ENCODE measurements at regions not wholly inside any gene's neighbourhood (a gene's known extent, or its start where the extent isn't known, plus 50 kb on each side); places are given as distances from the start of the nearest gene placed in this dataset.

DNA sequence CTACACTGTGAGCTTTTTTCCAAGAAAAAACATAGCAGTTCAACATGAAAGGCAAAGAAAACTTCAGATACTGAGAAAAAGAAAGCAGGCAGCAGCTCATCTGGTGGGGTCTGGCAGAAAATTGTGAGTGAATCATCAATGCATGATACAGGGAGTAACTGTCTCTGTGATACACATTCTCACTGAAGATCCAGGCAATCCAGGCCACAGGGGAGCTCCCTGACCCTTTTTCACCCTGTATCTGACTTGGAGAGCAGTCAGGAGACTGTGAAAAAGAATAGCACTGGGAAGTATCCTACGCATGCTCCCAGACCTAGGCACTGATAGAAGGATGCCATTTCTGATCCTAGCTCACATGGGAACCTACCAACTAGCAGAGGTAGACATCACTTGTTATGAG lies 269.8 kb downstream of the MBNL1 start:
- H3K4me1 ChIP-seq (ENCODE audit: insufficient read depth, low read length), result no peaks in the 10 kb centered on the region
- peaks cover 2% of the 10 kb centered on the region for H3K9me3 ChIP-seq (ENCODE audit: insufficient read depth, low read length, severe bottlenecking)
- H4K20me1 ChIP-seq (ENCODE audit: insufficient read depth, low read length), result no peaks in the 10 kb centered on the region
- DNase-seq (no peak), ATAC-seq (ENCODE audit: insufficient read depth, low read depth) (no peak; the same call in 2 of the 3 replicates)
- no peak for TF ChIP-seq EZH2 (IDR thresholded peaks at IDR 0.05; ENCODE audit: borderline replicate concordance, low read depth, low read length, severe bottlenecking)
- TF ChIP-seq, protein P1, sequence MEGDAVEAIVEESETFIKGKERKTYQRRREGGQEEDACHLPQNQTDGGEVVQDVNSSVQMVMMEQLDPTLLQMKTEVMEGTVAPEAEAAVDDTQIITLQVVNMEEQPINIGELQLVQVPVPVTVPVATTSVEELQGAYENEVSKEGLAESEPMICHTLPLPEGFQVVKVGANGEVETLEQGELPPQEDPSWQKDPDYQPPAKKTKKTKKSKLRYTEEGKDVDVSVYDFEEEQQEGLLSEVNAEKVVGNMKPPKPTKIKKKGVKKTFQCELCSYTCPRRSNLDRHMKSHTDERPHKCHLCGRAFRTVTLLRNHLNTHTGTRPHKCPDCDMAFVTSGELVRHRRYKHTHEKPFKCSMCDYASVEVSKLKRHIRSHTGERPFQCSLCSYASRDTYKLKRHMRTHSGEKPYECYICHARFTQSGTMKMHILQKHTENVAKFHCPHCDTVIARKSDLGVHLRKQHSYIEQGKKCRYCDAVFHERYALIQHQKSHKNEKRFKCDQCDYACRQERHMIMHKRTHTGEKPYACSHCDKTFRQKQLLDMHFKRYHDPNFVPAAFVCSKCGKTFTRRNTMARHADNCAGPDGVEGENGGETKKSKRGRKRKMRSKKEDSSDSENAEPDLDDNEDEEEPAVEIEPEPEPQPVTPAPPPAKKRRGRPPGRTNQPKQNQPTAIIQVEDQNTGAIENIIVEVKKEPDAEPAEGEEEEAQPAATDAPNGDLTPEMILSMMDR (IDR thresholded peaks at IDR 0.05; ENCODE audit: borderline replicate concordance, extremely low read depth, low read length, poor library complexity, severe bottlenecking), result no peak
- no peak overlapping the region for H3K4me2 ChIP-seq (ENCODE audit: insufficient read depth, low read length)
- no peaks in the 10 kb centered on the region for H3K27me3 ChIP-seq (ENCODE audit: insufficient read depth, low read length, poor library complexity)
- no peak overlapping the region for H2AFZ ChIP-seq (ENCODE audit: low read depth, low read length)
- H3K4me3 ChIP-seq (ENCODE audit: low read depth in 1 of 2, low read length in 2 of 2), result no peak overlapping the region
- no peaks in the 10 kb centered on the region for H3K79me2 ChIP-seq (ENCODE audit: insufficient read depth, low read length)
- H3K36me3 ChIP-seq (ENCODE audit: insufficient read depth, low read length), result no peaks in the 10 kb centered on the region
- no peak overlapping the region for H3K27ac ChIP-seq (ENCODE audit: low read length)
- no peak overlapping the region for H3K9ac ChIP-seq (ENCODE audit: low read depth, low read length)

DNA sequence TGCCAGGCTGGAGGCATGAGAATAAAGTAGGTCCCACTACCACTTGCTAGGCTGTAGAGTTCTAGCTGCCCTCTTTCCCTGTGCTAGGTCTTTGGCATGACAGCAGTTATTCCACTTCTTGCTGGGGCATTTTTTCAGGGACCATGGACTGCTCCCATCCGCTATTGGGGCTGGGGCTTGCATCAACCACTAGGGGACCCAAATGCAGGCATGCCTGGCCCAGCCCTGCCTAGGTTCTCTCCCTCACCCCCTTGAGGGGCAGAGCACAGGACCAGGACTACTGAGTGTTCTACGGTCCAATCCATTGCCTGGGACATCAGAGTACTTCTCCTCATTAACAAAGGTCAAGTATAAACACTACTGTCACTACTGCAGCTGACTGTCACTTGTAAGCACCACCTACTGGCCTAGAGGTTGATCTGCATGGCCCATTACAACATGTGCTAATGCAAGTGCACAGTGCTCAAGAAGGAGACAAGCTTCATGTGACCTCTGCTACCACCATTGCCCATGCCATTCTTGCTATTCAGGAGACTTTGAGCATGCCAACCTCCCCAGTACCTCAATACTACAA lies 270.5 kb downstream of the MBNL1 start:
- ATAC-seq (ENCODE audit: insufficient read depth, low read depth), result peak; percentile 55; the same call in 2 of the 3 replicates
- no peak for DNase-seq
- no peak overlapping the region for H3K4me2 ChIP-seq (ENCODE audit: insufficient read depth, low read length)

DNA sequence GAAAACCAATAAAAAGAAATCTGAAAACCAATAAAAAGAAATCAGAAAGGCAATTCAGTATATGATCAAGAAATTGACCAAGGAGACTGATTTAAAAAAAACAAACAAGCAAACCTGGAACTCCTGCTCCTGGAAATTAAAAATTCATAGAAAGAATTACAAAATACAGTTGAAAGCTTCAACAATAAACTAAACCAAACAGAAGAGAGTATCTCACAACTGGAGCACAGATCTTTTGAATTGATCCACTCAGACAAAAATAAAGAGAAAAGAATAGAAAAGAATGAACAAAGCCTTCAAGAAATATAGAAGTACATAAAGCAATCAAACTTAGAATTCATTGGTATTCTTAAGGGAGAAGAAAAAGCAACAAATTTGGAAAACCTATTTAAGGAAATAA lies 271.4 kb downstream of the MBNL1 start:
- Histone ChIP-seq H3K79me2 (ENCODE audit: insufficient read depth, low read length) (no peaks in the 10 kb centered on the region), H2AFZ (ENCODE audit: low read depth, low read length) (no peak overlapping the region), H3K27ac (ENCODE audit: low read length) (no peak overlapping the region), H3K36me3 (ENCODE audit: insufficient read depth, low read length) (no peaks in the 10 kb centered on the region), H3K4me1 (ENCODE audit: insufficient read depth, low read length) (no peaks in the 10 kb centered on the region), H3K4me2 (ENCODE audit: insufficient read depth, low read length) (no peak overlapping the region), H3K9me3 (ENCODE audit: insufficient read depth, low read length, severe bottlenecking) (peaks cover 2% of the 10 kb centered on the region), H3K27me3 (ENCODE audit: insufficient read depth, low read length, poor library complexity) (no peaks in the 10 kb centered on the region), H3K9ac (ENCODE audit: low read depth, low read length) (no peak overlapping the region), H3K4me3 (ENCODE audit: low read depth in 1 of 2, low read length in 2 of 2) (no peak overlapping the region), H4K20me1 (ENCODE audit: insufficient read depth, low read length) (no peaks in the 10 kb centered on the region)
- no peak for DNase-seq
- ATAC-seq (ENCODE audit: insufficient read depth, low read depth), result no peak
- TF ChIP-seq, protein P1 (IDR thresholded peaks at IDR 0.05; ENCODE audit: borderline replicate concordance, extremely low read depth, low read length, poor library complexity, severe bottlenecking), result no peak
- no peak for TF ChIP-seq EZH2 (IDR thresholded peaks at IDR 0.05; ENCODE audit: borderline replicate concordance, low read depth, low read length, severe bottlenecking)

More for the DNA sequence above, 270.5 kb downstream of the MBNL1 start:
- Histone ChIP-seq H3K4me1 (ENCODE audit: insufficient read depth, low read length) (no peaks in the 10 kb centered on the region), H3K27me3 (ENCODE audit: insufficient read depth, low read length, poor library complexity) (no peaks in the 10 kb centered on the region), H4K20me1 (ENCODE audit: insufficient read depth, low read length) (no peaks in the 10 kb centered on the region), H2AFZ (ENCODE audit: low read depth, low read length) (no peak overlapping the region), H3K9ac (ENCODE audit: low read depth, low read length) (no peak overlapping the region), H3K4me3 (ENCODE audit: low read depth in 1 of 2, low read length in 2 of 2) (no peak overlapping the region), H3K79me2 (ENCODE audit: insufficient read depth, low read length) (no peaks in the 10 kb centered on the region), H3K9me3 (ENCODE audit: insufficient read depth, low read length, severe bottlenecking) (peaks cover 2% of the 10 kb centered on the region), H3K27ac (ENCODE audit: low read length) (no peak overlapping the region), H3K36me3 (ENCODE audit: insufficient read depth, low read length) (no peaks in the 10 kb centered on the region)
- TF ChIP-seq EZH2 (IDR thresholded peaks at IDR 0.05; ENCODE audit: borderline replicate concordance, low read depth, low read length, severe bottlenecking), result no peak
- TF ChIP-seq, protein P1 (IDR thresholded peaks at IDR 0.05; ENCODE audit: borderline replicate concordance, extremely low read depth, low read length, poor library complexity, severe bottlenecking), result peak; percentile 41

Measured in DND-41 (cell line).